ENCODE measurements at regions not wholly inside any gene's neighbourhood (a gene's known extent, or its start where the extent isn't known, plus 50 kb on each side); places are given as distances from the start of the nearest gene placed in this dataset.
A peak's percentile ranks its signal among the peaks of the same experiment; 100 is the strongest.
"Not testable (repeated sequence)": the region's sequence is repeated elsewhere in the genome, so short reads cannot be mapped to it uniquely, and the experiment has no call there.

- not testable (repeated sequence) for DNase-seq
Observed at GRCh38 chr3:94846251-94846650, 783.4 kb downstream of the NSUN3 start.

DNA sequence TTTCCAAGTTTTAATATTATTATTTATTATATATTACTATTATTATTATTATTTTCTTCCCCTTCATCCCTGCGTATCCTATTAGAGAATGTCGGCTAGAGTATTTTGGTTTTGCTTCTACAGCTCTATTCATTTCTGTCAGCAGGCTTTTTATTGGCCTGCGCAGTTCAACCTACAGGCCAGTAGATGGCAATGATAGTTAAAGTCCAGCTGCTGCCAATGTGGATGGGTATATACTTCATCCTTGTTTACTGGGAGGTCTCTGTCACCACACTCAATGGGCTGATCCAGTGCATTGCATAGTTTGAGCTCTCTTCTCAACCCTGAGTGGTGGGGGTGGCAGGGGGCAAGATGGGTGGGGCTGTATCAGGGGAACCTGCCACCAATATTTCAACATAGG is 799.8 kb downstream of the NSUN3 start:
- no peak for DNase-seq

GRCh38 chr3:94869059-94869547 is 806.2 kb downstream of the NSUN3 start:
- no peak for DNase-seq

DNA sequence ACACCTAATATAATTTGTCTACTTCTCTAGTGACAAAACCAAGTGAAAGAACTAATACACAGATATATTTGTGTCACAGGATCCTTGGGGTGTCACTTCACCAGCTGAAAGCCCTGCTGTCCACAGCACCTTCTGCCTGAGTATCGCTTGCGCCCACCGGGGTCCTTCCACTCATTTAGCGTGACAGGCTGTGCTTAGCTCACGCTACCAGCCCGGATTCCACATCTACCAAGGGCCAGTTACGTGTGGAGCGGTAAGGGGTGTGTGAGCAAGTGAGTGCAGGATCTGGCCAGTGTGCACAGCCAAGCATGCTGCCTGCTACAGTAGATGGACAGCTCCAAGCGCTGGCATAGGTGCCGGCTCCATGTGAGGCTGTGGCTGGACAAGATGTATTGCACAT is 810.9 kb downstream of the NSUN3 start:
- no peak for DNase-seq

DNA sequence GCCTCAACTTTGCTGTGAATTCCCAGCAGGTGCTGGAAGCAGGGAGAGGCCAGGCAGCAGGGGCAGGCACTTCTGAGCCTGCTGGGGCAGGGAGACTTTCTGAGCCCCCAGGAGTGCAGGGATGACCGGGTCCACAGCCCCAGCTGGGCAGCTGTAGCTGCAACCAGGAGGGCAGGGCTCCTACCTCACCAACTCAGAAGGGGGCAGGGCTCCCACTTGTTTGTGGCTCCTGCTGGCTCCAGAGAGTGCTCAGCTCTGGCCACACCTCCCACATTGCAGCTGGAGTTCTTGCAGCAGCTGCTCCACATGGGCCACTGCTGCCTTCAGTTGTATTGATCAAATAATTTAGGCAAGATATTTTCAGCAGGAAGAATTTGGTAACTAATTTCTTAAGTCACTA is 812.3 kb downstream of the NSUN3 start:
- DNase-seq: no peak

GRCh38 chr3:94887065-94887464 is 824.2 kb downstream of the NSUN3 start:
- DNase-seq: no peak

- DNase-seq: no peak
Observed at GRCh38 chr3:94896994-94897393, 834.1 kb downstream of the NSUN3 start.

GRCh38 chr3:94904156-94904674 is 841.4 kb downstream of the NSUN3 start:
- no peak for DNase-seq

GRCh38 chr3:94909726-94910125 is 846.9 kb downstream of the NSUN3 start:
- no peak for DNase-seq

GRCh38 chr3:94912656-94913055 is 849.8 kb downstream of the NSUN3 start:
- no peak for DNase-seq

GRCh38 chr3:94927175-94927574 is 864.3 kb downstream of the NSUN3 start:
- no peak for DNase-seq

DNA sequence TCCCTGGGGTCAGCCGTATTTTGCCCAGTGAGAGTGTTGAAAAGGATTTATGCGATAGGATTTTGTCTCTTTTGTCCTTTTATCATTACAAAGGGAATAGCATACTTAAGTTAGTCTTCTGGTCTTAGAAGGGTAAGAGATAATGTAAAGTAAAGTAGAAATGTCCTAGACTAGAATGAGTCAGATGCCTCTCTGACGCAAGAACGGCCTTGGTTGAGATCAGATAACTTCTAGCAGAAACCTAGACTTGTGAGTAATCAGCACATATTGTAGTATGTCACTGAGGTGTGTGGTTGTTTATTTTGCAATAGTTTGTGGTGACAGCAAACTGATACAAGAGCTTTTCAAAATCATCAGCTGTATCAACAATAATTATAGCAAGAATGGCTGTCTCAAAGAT is 866.1 kb downstream of the NSUN3 start:
- DNase-seq: no peak

DNA sequence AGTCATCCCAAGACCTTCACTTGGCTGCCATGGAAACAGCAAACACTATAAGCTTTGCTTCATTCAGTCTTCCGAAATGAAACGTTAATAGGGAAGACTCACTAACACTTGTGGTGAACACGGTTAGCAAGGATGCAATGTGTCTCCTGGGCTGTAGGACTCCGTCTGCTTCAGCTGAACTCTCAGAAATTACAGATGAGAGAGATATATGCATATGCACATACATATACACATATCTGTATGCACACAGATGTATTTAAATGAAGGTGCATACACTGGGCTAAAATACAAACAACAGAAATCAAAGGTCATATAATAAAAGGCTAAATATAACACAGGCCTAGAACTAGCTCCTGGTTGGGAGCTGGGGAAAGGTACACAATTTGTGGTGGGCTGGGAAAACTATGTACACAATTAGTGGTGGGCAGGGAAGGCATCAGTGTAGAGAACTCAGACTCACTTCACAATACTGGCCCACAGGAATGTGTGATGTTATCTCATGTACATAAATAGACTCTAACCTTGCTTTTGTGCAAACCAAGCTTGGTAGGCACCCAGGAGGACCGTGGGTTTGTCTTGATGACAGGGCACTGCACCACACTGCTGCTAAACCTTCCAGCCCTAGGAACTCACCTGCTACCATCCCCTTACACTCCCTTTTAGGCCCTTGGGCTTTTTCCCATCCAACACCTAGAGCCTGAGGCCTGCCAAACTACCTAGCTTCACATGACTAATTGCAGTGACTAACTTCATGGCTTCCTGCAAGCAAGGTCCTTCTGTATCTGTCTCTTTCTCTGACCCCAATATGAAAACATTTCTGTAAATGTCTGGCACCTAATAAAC is 873.1 kb downstream of the NSUN3 start:
- DNase-seq: no peak

- no peak for DNase-seq
Observed at GRCh38 chr3:94937980-94938379, 875.1 kb downstream of the NSUN3 start.

DNA sequence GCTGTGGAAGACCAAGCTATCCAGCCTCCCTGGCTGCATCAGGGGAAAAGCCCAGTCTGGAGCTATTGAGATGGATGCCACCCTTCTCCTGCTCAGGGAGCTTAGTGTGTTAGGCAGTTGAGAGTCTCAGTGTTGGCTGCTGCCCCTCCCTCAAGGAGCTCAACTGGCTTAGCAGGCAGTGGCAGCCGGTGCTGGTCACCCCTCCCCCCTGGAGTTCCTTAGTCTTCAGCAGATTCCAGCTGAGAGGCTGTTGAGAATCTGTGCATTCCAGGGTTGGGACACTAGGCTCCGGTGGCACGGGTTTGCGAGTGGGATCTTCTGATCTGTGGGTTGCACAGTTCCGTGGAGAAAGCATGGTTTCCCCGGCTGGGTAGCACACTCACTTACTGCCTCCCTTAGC is 883.8 kb downstream of the NSUN3 start:
- DNase-seq: no peak

GRCh38 chr3:94961423-94962100 is 898.7 kb downstream of the NSUN3 start:
- no peak for DNase-seq

- no peak for DNase-seq
Observed at GRCh38 chr3:94965867-94966475, 903.1 kb downstream of the NSUN3 start.

DNA sequence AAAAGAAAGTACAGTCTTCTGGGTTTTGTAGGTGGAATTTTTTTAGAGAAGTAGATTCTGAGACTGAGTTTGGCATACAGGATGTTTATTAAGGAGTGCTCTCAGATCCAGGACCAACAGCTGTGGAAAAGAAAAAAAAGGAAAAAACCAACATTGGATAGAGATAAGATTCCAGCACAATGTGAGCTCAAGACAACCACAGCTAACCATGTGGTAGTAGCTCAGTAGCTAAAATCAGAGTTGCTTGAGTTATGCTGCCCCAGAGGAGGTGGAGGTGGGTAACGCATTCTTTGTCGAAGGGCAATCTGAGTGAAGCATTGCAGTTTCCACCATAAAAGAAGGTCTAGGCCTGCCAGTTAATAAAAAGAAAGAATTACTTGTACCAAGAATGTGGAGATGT is 904.3 kb downstream of the NSUN3 start:
- no peak for DNase-seq

DNA sequence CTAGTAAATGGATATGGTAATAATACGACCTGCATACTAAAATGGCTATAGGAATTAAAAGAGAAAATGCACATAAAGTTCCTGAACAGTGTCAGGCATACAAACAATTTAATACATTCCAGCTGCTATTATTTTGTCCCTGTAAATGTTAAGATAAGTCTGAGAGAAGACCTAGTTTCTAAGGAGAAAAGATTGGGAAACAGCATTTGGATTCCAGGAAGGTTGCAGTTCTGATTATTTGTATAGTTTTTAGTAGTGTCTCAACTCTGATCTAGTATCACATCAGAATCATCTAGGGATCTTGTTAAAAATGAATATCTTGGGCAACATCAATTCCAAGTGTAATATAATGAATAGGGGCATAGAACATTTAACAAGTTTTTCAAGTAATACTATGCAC is 905.7 kb downstream of the NSUN3 start:
- DNase-seq: no peak

DNA sequence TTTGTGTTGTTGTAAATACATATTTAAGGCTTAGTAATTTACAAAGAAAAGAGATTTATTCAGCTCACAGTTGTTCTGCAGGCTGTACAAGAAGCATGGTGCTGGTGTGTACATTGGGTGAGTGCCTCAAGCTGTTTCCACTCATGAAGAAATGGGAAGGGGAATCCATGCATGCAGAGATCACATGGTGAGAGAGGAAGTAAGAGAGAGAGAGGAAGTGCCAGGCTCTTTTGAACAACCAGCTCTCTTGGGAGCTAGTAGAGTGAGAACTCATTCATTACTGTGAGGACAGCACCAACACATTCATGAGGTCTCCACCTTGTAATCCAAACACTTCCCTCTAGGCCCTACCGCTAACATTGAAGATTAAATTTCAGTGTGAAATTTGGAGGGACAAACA is 909.2 kb downstream of the NSUN3 start:
- no peak for DNase-seq

GRCh38 chr3:94978084-94978483 is 915.2 kb downstream of the NSUN3 start:
- peak; percentile 28 to 37 for DNase-seq

- no peak for DNase-seq
Observed at GRCh38 chr3:94985778-94986177, 922.9 kb downstream of the NSUN3 start.
